Fibroblast of lung (primary cell): ENCODE measurements at regions not wholly inside any gene's neighbourhood (a gene's known extent, or its start where the extent isn't known, plus 50 kb on each side); places are given as distances from the start of the nearest gene placed in this dataset.

Experiments
- DNase-seq, 2 donors: peaks; one replicate each; pipeline versions ENCODE4 v3.0.0 to v3.0.0-alpha.2; 2010; ENCODE audit warnings: low read depth in 2 of 2
- H2AFZ ChIP-seq: 2 replicates; pipeline ENCODE4 v1.5.1; 2012; ENCODE audit warnings: low read length, control low read depth, inconsistent platforms
- H3K27ac ChIP-seq: 2 replicates; pipeline ENCODE4 v1.5.1; 2011; ENCODE audit warnings: low read length, control low read depth; ENCODE audit not compliant: insufficient read depth
- H3K27me3 ChIP-seq: 2 replicates; pipeline ENCODE4 v1.5.1; 2011; ENCODE audit warnings: mild to moderate bottlenecking, low read length; ENCODE audit not compliant: control insufficient read depth, insufficient read depth
- H3K36me3 ChIP-seq: 2 replicates; pipeline ENCODE4 v1.5.1; 2011; ENCODE audit warnings: low read length; ENCODE audit not compliant: control insufficient read depth, insufficient read depth
- H3K4me1 ChIP-seq: 2 replicates; pipeline ENCODE4 v1.5.1; 2011; ENCODE audit warnings: low read length; ENCODE audit not compliant: control insufficient read depth, insufficient read depth; ENCODE audit errors: extremely low read depth
- H3K4me2 ChIP-seq: 2 replicates; pipeline ENCODE4 v1.5.1; 2011; ENCODE audit warnings: low read length, control low read depth; ENCODE audit not compliant: insufficient read depth; ENCODE audit errors: extremely low read depth
- H3K4me3 ChIP-seq, 4 experiments: fragments of 200-600 bp in 1 of 4; sonication (generic) in 1 of 4; replicated peaks in 1 of 4; 2 replicates each; pipeline ENCODE4 v1.5.1; 2011 to 2016; ENCODE audit warnings: low read length in 4 of 4, low read depth in 3 of 4, mild to moderate bottlenecking in 3 of 4, control low read depth in 2 of 4, inconsistent platforms in 1 of 4, mixed read lengths in 1 of 4; ENCODE audit not compliant: insufficient read depth in 1 of 4; ENCODE audit errors: control extremely low read depth in 1 of 4
- H3K79me2 ChIP-seq: 2 replicates; pipeline ENCODE4 v1.5.1; 2012; ENCODE audit warnings: mild to moderate bottlenecking, low read length, inconsistent platforms; ENCODE audit not compliant: control insufficient read depth, insufficient read depth
- H3K9ac ChIP-seq: 2 replicates; pipeline ENCODE4 v1.5.1; 2011; ENCODE audit warnings: mild to moderate bottlenecking, low read length, control low read depth; ENCODE audit not compliant: insufficient read depth
- H3K9me3 ChIP-seq: 2 replicates; pipeline ENCODE4 v1.5.1; 2012; ENCODE audit warnings: low read depth, low read length; ENCODE audit not compliant: control insufficient read depth, insufficient read depth
- H4K20me1 ChIP-seq: 2 replicates; pipeline ENCODE4 v1.5.1; 2011; ENCODE audit warnings: low read length; ENCODE audit not compliant: control insufficient read depth, insufficient read depth; ENCODE audit errors: extremely low read depth
- CTCF ChIP-seq, 2 donors: IDR thresholded peaks in 1 of 2; conservative IDR thresholded peaks in 1 of 2; 1 replicate in 1 of 2; 2 replicates in 1 of 2; pipeline ENCODE4 v1.5.1; 2011 to 2012; ENCODE audit warnings: low read length in 2 of 2, control low read depth in 1 of 2, inconsistent platforms in 1 of 2, low read depth in 1 of 2, mild to moderate bottlenecking in 1 of 2
- EZH2 ChIP-seq: IDR thresholded peaks from 2 replicates; pipeline ENCODE4 v1.5.1; 2012; ENCODE audit warnings: low read length, control low read depth, mild to moderate bottlenecking; ENCODE audit errors: missing control alignments

DNA sequence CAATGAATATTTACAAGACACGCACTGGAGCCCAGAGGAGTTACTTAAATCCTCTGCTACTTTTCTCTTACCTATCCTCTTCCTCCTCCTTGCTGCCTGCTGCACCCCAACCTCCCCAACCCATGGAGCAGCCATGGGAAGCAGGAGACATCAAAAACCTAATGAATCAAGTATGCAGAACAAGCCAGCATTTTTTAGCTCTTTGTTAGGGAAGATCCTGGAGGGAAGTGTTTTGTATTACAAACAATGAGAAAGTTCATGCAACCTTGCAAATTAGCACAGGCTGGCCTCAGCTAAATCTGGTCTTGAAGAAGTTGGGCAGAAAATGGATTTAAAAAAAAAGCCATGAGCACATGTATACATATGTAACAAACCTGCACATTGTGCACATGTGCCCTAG is 498.8 kb downstream of the KIF4B start:
- H3K4me1 ChIP-seq, result no peaks in the 10 kb centered on the region
- no peaks in the 10 kb centered on the region for H3K79me2 ChIP-seq
- no peak overlapping the region for H3K9ac ChIP-seq
- DNase-seq, result no peak
- H3K4me2 ChIP-seq, result no peak overlapping the region
- no peaks in the 10 kb centered on the region for H3K27me3 ChIP-seq
- H3K36me3 ChIP-seq, result no peaks in the 10 kb centered on the region
- no peak overlapping the region for H3K27ac ChIP-seq
- no peaks in the 10 kb centered on the region for H4K20me1 ChIP-seq
- no peak for TF ChIP-seq CTCF (conservative IDR thresholded peaks at IDR 0.05 in 1 of 2, IDR thresholded peaks at IDR 0.05 in 1 of 2; ENCODE audit: low read depth in 1 of 2, low read length in 2 of 2)
- no peak for TF ChIP-seq EZH2
- no peak overlapping the region for H3K4me3 ChIP-seq
- no peak overlapping the region for H2AFZ ChIP-seq
- H3K9me3 ChIP-seq, result no peaks in the 10 kb centered on the region

DNA sequence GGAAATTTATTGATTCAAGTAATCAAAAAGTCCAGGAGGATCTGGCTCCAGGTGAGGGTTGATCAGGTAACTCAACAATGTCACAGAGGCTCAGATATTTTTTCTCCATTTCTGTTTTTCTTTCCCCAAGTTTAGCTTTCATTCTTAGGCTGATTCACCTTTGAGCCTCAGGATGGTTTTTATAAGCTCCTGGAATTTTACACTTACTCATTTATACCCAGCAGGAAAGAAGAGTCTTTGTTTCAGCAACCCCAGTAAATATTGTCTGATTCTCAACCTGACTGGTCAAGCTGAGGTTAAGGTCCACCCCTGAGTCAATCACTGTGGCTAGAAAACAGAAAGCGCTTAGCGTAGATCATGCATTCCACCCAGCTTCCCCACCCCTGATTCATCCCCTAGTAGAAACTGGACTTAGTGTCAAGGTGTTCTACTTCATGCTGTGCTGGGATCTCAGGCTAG is 500.6 kb downstream of the KIF4B start:
- no peaks in the 10 kb centered on the region for H3K9me3 ChIP-seq
- no peak overlapping the region for H3K4me2 ChIP-seq
- H4K20me1 ChIP-seq, result no peaks in the 10 kb centered on the region
- no peaks in the 10 kb centered on the region for H3K27me3 ChIP-seq
- H3K79me2 ChIP-seq, result no peaks in the 10 kb centered on the region
- DNase-seq, result no peak
- H3K9ac ChIP-seq, result no peak overlapping the region
- H3K4me1 ChIP-seq, result no peaks in the 10 kb centered on the region
- no peak overlapping the region for H3K4me3 ChIP-seq
- H2AFZ ChIP-seq, result no peak overlapping the region
- no peak overlapping the region for H3K27ac ChIP-seq
- TF ChIP-seq CTCF (conservative IDR thresholded peaks at IDR 0.05 in 1 of 2, IDR thresholded peaks at IDR 0.05 in 1 of 2; ENCODE audit: low read depth in 1 of 2, low read length in 2 of 2), result no peak
- no peak for TF ChIP-seq EZH2
- no peaks in the 10 kb centered on the region for H3K36me3 ChIP-seq

- no peaks in the 10 kb centered on the region for H3K9me3 ChIP-seq
- H3K36me3 ChIP-seq, result no peaks in the 10 kb centered on the region
- no peaks in the 10 kb centered on the region for H3K27me3 ChIP-seq
- no peak overlapping the region for H3K27ac ChIP-seq
- no peak overlapping the region for H2AFZ ChIP-seq
- no peaks in the 10 kb centered on the region for H3K4me1 ChIP-seq
- no peak for DNase-seq
- no peak overlapping the region for H3K4me3 ChIP-seq
- no peak overlapping the region for H3K9ac ChIP-seq
- H4K20me1 ChIP-seq, result no peaks in the 10 kb centered on the region
- H3K79me2 ChIP-seq, result no peaks in the 10 kb centered on the region
- TF ChIP-seq CTCF (conservative IDR thresholded peaks at IDR 0.05 in 1 of 2, IDR thresholded peaks at IDR 0.05 in 1 of 2; ENCODE audit: low read depth in 1 of 2, low read length in 2 of 2) (no peak), EZH2 (no peak)
- H3K4me2 ChIP-seq, result no peak overlapping the region
These were observed 509.0 kb downstream of the KIF4B start for GRCh38 chr5:155522540-155522939.
